ENCODE measurements at regions not wholly inside any gene's neighbourhood (a gene's known extent, or its start where the extent isn't known, plus 50 kb on each side); places are given as distances from the start of the nearest gene placed in this dataset.

GRCh38 chr1:4101459-4102161 is 201.5 kb upstream of the C1orf174 start:
- Mint-ChIP-seq H3K4me3 (ENCODE audit: unreplicated experiment) (no peak overlapping the region), H3K27ac (ENCODE audit: unreplicated experiment) (no peak overlapping the region), H3K9me3 (ENCODE audit: unreplicated experiment) (peaks cover 3% of the 10 kb centered on the region), H3K36me3 (ENCODE audit: low read depth, unreplicated experiment) (no peaks in the 10 kb centered on the region), H3K4me1 (ENCODE audit: low read depth, unreplicated experiment) (peaks cover 7% of the 10 kb centered on the region), H3K27me3 (ENCODE audit: low read depth, unreplicated experiment) (no peaks in the 10 kb centered on the region)
- no peak for FAIRE-seq
- Histone ChIP-seq H2AFZ (ENCODE audit: low read depth, low read length) (no peak overlapping the region), H3K27ac (ENCODE audit: low read depth, low read length) (no peak overlapping the region), H3K27me3 (ENCODE audit: insufficient read depth, low read length) (no peaks in the 10 kb centered on the region), H3K79me2 (ENCODE audit: insufficient read depth, low read length) (no peaks in the 10 kb centered on the region), H3K4me3 (ENCODE audit: insufficient read depth, low read depth, low read length) (no peak overlapping the region), H3K4me2 (ENCODE audit: low read length) (no peak overlapping the region), H3K4me1 (ENCODE audit: insufficient read depth, low read length) (no peaks in the 10 kb centered on the region), H4K20me1 (ENCODE audit: insufficient read depth, low read length) (no peaks in the 10 kb centered on the region), H3K9ac (ENCODE audit: low read length) (no peak overlapping the region), H3K9me3 (ENCODE audit: insufficient read depth, low read depth, low read length) (peaks cover 7% of the 10 kb centered on the region), H3K36me3 (ENCODE audit: insufficient read depth, low read length) (no peaks in the 10 kb centered on the region)
- no peak for DNase-seq (ENCODE audit: low read depth)
- no peak for TF ChIP-seq EZH2 (IDR thresholded peaks at IDR 0.05; ENCODE audit: insufficient read depth, low read length)
- TF ChIP-seq CTCF (IDR thresholded peaks at IDR 0.05; ENCODE audit: insufficient read depth, low read depth, low read length): no peak

- peaks cover 7% of the 10 kb centered on the region for H3K4me1 Mint-ChIP-seq (ENCODE audit: low read depth, unreplicated experiment)
- Histone ChIP-seq H2AFZ (ENCODE audit: low read depth, low read length) (no peak overlapping the region), H3K9ac (ENCODE audit: low read length) (no peak overlapping the region), H4K20me1 (ENCODE audit: insufficient read depth, low read length) (no peaks in the 10 kb centered on the region), H3K9me3 (ENCODE audit: insufficient read depth, low read depth, low read length) (peaks cover 8% of the 10 kb centered on the region), H3K4me3 (ENCODE audit: insufficient read depth, low read depth, low read length) (no peak overlapping the region), H3K27ac (ENCODE audit: low read depth, low read length) (no peak overlapping the region), H3K4me1 (ENCODE audit: insufficient read depth, low read length) (no peaks in the 10 kb centered on the region), H3K4me2 (ENCODE audit: low read length) (no peak overlapping the region), H3K79me2 (ENCODE audit: insufficient read depth, low read length) (no peaks in the 10 kb centered on the region), H3K27me3 (ENCODE audit: insufficient read depth, low read length) (no peaks in the 10 kb centered on the region), H3K36me3 (ENCODE audit: insufficient read depth, low read length) (no peaks in the 10 kb centered on the region)
- no peak overlapping the region for H3K27ac Mint-ChIP-seq (ENCODE audit: unreplicated experiment)
- H3K36me3 Mint-ChIP-seq (ENCODE audit: low read depth, unreplicated experiment): no peaks in the 10 kb centered on the region
- peaks cover 7% of the 10 kb centered on the region for H3K9me3 Mint-ChIP-seq (ENCODE audit: unreplicated experiment)
- DNase-seq (ENCODE audit: low read depth) (no peak), FAIRE-seq (no peak)
- H3K4me3 Mint-ChIP-seq (ENCODE audit: unreplicated experiment): no peak overlapping the region
- TF ChIP-seq CTCF (IDR thresholded peaks at IDR 0.05; ENCODE audit: insufficient read depth, low read depth, low read length): no peak
- no peak for TF ChIP-seq EZH2 (IDR thresholded peaks at IDR 0.05; ENCODE audit: insufficient read depth, low read length)
- H3K27me3 Mint-ChIP-seq (ENCODE audit: low read depth, unreplicated experiment): peaks cover 6% of the 10 kb centered on the region
Measured at GRCh38 chr1:4105300-4105880, 205.3 kb upstream of the C1orf174 start.

- Histone ChIP-seq H3K36me3 (ENCODE audit: insufficient read depth, low read length) (no peaks in the 10 kb centered on the region), H3K4me2 (ENCODE audit: low read length) (no peak overlapping the region), H3K4me3 (ENCODE audit: insufficient read depth, low read depth, low read length) (no peak overlapping the region), H3K27me3 (ENCODE audit: insufficient read depth, low read length) (no peaks in the 10 kb centered on the region), H2AFZ (ENCODE audit: low read depth, low read length) (no peak overlapping the region), H3K4me1 (ENCODE audit: insufficient read depth, low read length) (no peaks in the 10 kb centered on the region), H3K9me3 (ENCODE audit: insufficient read depth, low read depth, low read length) (peaks cover 8% of the 10 kb centered on the region), H3K27ac (ENCODE audit: low read depth, low read length) (no peak overlapping the region), H4K20me1 (ENCODE audit: insufficient read depth, low read length) (no peaks in the 10 kb centered on the region), H3K79me2 (ENCODE audit: insufficient read depth, low read length) (no peaks in the 10 kb centered on the region), H3K9ac (ENCODE audit: low read length) (no peak overlapping the region)
- H3K27me3 Mint-ChIP-seq (ENCODE audit: low read depth, unreplicated experiment): peaks cover 6% of the 10 kb centered on the region
- peaks cover 3% of the 10 kb centered on the region for H3K4me1 Mint-ChIP-seq (ENCODE audit: low read depth, unreplicated experiment)
- TF ChIP-seq EZH2 (IDR thresholded peaks at IDR 0.05; ENCODE audit: insufficient read depth, low read length) (no peak), CTCF (IDR thresholded peaks at IDR 0.05; ENCODE audit: insufficient read depth, low read depth, low read length) (no peak)
- H3K4me3 Mint-ChIP-seq (ENCODE audit: unreplicated experiment): no peak overlapping the region
- H3K36me3 Mint-ChIP-seq (ENCODE audit: low read depth, unreplicated experiment): no peaks in the 10 kb centered on the region
- H3K9me3 Mint-ChIP-seq (ENCODE audit: unreplicated experiment): peaks cover 7% of the 10 kb centered on the region
- DNase-seq (ENCODE audit: low read depth) (no peak), FAIRE-seq (no peak)
- no peak overlapping the region for H3K27ac Mint-ChIP-seq (ENCODE audit: unreplicated experiment)
Measured at GRCh38 chr1:4106731-4107130, 206.7 kb upstream of the C1orf174 start.
